RWPE2 (cell line): ENCODE measurements at regions not wholly inside any gene's neighbourhood (a gene's known extent, or its start where the extent isn't known, plus 50 kb on each side); places are given as distances from the start of the nearest gene placed in this dataset.
"Not testable (repeated sequence)": the region's sequence is repeated elsewhere in the genome, so short reads cannot be mapped to it uniquely, and the experiment has no call there.

Experiments used
- ATAC-seq: fragments of 200-7000 bp; cut with Tn5 transposase; 3 replicates; pipeline ENCODE4 v1.9.1; 2021; ENCODE audit warnings: low read depth
- DNase-seq: peaks from one replicate; pipeline ENCODE4 v3.0.0-alpha.2; 2020; ENCODE audit warnings: low spot score
- H3K27ac ChIP-seq: fragments of 450-650 bp; 2 replicates; pipeline ENCODE4 v1.5.1; 2017; ENCODE audit warnings: mild to moderate bottlenecking; ENCODE audit not compliant: poor library complexity, severe bottlenecking
- H3K27me3 ChIP-seq: fragments of 250-450 bp; sonication (Bioruptor Pico); 2 replicates; pipeline ENCODE4 v1.5.1; 2021; ENCODE audit warnings: mild to moderate bottlenecking, moderate library complexity; ENCODE audit not compliant: insufficient read depth, poor library complexity, severe bottlenecking
- H3K36me3 ChIP-seq: fragments of 250-450 bp; sonication (Bioruptor Pico); 2 replicates; pipeline ENCODE4 v1.5.1; 2020; ENCODE audit warnings: low read depth, mild to moderate bottlenecking, moderate library complexity
- H3K4me1 ChIP-seq: fragments of 250-450 bp; sonication (Bioruptor Pico); 2 replicates; pipeline ENCODE4 v1.5.1; 2021; ENCODE audit warnings: mild to moderate bottlenecking, moderate library complexity; ENCODE audit not compliant: insufficient read depth, poor library complexity, severe bottlenecking
- H3K4me3 ChIP-seq: fragments of 250-450 bp; sonication (Bioruptor Pico); 2 replicates; pipeline ENCODE4 v1.5.1; 2021; ENCODE audit warnings: mild to moderate bottlenecking, moderate library complexity; ENCODE audit not compliant: severe bottlenecking
- H3K9me3 ChIP-seq: fragments of 250-450 bp; sonication (Bioruptor Pico); 2 replicates; pipeline ENCODE4 v1.5.1; 2021; ENCODE audit warnings: mild to moderate bottlenecking, moderate library complexity; ENCODE audit not compliant: severe bottlenecking
- TF ChIP-seq, protein P1 (sequence below): fragments of 450-650 bp; IDR thresholded peaks from one replicate; pipeline ENCODE4 v1.5.1; 2017; ENCODE audit warnings: mild to moderate bottlenecking, moderate library complexity; ENCODE audit not compliant: poor library complexity, severe bottlenecking

DNA sequence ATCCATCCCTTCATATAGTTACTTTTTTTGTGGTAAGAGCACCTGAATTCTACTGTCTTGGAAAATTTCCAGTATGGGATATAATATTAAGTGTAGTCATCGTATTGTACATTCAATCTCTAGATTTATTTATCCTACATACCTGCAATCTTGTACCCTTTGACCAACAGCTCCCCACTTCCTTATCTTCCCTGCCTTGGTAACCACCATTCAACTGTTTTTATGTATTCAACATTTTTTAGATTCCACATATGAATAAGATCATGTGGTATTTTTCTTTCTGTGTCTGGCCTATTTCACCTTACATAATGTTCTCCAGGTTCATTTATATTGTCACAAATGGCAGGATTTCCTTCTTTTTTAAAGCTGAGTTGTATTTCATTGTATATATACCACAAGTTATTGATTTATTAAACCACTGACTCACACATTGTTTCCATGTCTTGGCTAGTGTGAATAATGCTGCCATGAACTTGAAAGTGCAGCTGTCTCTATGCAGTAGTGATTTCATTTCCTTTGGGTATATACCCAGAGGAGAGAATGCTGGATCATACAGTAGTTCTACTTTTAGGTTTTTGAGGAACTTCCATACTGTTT lies 572.5 kb downstream of the MAGEB5 start:
- TF ChIP-seq, protein P1, sequence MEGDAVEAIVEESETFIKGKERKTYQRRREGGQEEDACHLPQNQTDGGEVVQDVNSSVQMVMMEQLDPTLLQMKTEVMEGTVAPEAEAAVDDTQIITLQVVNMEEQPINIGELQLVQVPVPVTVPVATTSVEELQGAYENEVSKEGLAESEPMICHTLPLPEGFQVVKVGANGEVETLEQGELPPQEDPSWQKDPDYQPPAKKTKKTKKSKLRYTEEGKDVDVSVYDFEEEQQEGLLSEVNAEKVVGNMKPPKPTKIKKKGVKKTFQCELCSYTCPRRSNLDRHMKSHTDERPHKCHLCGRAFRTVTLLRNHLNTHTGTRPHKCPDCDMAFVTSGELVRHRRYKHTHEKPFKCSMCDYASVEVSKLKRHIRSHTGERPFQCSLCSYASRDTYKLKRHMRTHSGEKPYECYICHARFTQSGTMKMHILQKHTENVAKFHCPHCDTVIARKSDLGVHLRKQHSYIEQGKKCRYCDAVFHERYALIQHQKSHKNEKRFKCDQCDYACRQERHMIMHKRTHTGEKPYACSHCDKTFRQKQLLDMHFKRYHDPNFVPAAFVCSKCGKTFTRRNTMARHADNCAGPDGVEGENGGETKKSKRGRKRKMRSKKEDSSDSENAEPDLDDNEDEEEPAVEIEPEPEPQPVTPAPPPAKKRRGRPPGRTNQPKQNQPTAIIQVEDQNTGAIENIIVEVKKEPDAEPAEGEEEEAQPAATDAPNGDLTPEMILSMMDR, result no peak
- peak; percentile 41; the same call in 1 of the 3 replicates for ATAC-seq

DNA sequence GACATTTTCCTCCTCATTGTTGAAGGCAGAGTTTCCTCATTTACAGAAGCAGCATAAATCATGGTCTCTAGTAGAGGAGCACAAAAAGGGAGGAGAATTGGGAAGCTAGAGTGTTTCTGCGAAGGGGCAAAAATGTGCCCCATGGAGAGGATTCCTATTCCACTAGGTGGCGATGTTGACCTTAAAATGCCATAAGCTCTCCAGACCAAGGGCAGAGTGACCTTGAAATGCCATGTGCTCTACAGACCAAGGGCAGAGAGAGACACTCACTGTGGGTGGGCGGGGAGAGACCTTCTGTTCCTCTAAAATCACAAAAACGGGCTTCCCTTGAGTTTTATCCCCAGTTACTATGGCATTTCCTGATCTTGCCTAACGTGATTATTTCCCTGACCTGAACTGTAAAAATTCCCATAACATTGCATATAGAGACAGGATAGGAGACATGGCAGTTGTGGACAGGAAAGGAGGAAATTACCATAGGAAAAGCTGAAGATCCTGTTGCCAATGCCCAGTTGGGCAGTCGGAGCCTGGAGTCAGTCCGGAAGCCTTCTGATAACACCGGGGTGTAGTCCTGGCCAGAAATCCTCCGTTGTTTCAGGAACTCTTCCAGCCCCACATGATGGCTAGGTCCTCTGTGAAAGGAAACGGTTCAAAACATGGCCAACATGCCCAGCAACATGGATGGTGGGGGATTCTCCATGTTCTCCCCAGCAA lies 567.7 kb downstream of the MAGEB5 start:
- no peaks in the 10 kb centered on the region for H3K36me3 ChIP-seq
- H3K4me1 ChIP-seq, result no peaks in the 10 kb centered on the region
- no peaks in the 10 kb centered on the region for H3K9me3 ChIP-seq
- no peaks in the 10 kb centered on the region for H3K27me3 ChIP-seq
- H3K27ac ChIP-seq, result no peak overlapping the region
- no peak overlapping the region for H3K4me3 ChIP-seq
- TF ChIP-seq, protein P1, result peak; percentile 52
- ATAC-seq, result no peak
- no peak for DNase-seq

More for the DNA sequence above, 572.5 kb downstream of the MAGEB5 start:
- Histone ChIP-seq H3K27me3 (no peaks in the 10 kb centered on the region), H3K4me1 (no peaks in the 10 kb centered on the region), H3K27ac (no peak overlapping the region), H3K36me3 (no peaks in the 10 kb centered on the region), H3K9me3 (no peaks in the 10 kb centered on the region), H3K4me3 (no peak overlapping the region)
- DNase-seq, result no peak

DNA sequence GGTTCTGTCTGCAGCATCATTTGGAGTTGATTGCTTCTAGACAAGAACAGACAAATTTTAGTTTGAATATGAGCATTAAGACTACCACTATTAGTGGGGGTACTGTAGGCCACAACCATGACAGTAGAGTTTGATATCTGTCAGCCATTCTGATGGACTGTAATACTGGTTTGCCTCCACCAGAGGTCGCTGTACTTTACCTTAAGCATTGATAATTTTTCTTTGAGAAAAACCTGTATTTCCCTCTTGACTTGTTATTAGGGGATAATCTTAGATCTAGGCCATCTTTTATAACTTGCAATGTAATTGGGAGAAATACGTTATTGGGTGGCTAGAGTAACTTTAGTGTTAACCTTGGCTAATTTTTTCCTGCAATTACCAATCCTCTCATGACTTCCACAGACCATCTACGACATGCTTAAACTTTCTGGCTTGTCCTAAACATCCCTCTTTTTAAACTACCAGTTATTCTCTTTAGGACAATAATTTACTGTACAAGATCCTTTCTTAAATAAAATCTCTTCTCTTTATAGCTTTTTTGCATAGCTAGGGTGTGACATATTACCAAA lies 562.4 kb downstream of the MAGEB5 start:
- Histone ChIP-seq H3K9me3 (no peaks in the 10 kb centered on the region), H3K4me1 (no peaks in the 10 kb centered on the region), H3K4me3 (no peak overlapping the region), H3K27ac (no peak overlapping the region), H3K27me3 (no peaks in the 10 kb centered on the region), H3K36me3 (no peaks in the 10 kb centered on the region)
- no peak for DNase-seq
- TF ChIP-seq, protein P1, result peak; percentile 5
- no peak for ATAC-seq

DNA sequence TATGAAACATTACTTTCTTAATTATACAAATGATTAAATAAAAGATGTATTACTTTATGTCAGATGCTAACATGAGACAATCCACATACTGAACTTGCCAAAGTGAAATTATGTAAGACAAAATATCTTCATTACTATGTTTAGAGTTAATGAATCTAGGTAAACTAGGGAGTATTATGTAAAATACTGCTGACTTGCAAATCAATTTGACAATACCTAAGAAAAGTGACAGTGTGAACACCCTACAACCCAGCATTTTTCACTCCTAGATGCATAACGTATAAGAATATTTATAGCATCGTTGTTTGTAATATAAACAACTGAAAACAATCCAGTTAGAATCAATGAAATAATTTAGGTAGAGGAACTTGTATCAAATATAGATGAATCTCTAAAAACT lies 546.3 kb downstream of the MAGEB5 start:
- TF ChIP-seq, protein P1, result no peak
- Histone ChIP-seq H3K27ac (no peak overlapping the region), H3K4me3 (no peak overlapping the region), H3K9me3 (no peaks in the 10 kb centered on the region), H3K27me3 (no peaks in the 10 kb centered on the region), H3K4me1 (no peaks in the 10 kb centered on the region), H3K36me3 (no peaks in the 10 kb centered on the region)
- ATAC-seq (no peak), DNase-seq (no peak)

DNA sequence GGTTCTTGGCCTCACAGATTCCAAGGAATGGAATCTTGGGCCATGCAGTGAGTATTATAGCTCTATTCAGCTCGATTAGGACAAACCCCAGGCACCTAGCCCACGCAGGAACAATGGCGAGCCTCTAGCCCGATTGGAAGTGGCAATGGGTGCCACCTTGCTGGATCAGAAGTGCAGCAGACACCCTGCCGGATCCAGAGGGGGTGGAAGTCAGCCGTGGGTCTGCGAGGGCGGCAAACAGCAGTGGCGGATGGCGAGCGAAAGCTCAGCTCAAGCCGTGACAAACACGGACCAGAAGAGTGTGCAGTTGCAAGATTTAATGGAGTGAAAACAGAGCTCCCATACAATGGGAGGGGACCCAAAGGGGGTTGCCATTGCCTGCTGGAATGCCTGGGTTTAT lies 539.8 kb downstream of the MAGEB5 start:
- not testable (repeated sequence) for H3K4me1 ChIP-seq, H3K9me3 ChIP-seq, H3K36me3 ChIP-seq, ATAC-seq, DNase-seq, H3K27me3 ChIP-seq, H3K27ac ChIP-seq, H3K4me3 ChIP-seq
